Stimulated activated CD4-positive, alpha-beta T cell treated with anti-CD3 and anti-CD28 coated beads, Interleukin-4, amount 100 ng/mL, for 24 hours (primary cell): ENCODE measurements at regions not wholly inside any gene's neighbourhood (a gene's known extent, or its start where the extent isn't known, plus 50 kb on each side); places are given as distances from the start of the nearest gene placed in this dataset.
"Not testable (repeated sequence)": the region's sequence is repeated elsewhere in the genome, so short reads cannot be mapped to it uniquely, and the experiment has no call there.

Source experiments
- DNase-seq: peaks from one replicate; pipeline ENCODE4 v3.0.0-alpha.2; 2020

DNA sequence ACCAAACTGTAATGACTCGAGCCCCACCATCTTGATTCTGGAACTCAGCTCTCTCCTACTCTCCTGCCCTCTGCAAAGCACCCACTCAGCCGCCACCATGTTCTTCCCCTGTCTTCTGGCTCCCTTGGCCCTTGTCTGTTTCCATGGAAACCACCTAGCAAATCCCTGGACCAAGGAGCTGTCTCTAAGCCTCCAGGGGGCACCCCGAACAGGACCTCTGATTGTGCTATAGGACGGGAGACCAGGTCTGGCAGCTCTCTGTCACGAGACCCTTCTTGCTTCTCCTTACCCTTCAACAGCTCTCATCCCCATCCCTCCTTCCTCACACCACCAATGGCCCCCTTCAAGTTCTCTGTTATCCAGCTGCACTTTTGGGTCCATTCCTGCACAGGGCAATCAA, 277.7 kb upstream of the ZNF507 start:
- no peak for DNase-seq

DNA sequence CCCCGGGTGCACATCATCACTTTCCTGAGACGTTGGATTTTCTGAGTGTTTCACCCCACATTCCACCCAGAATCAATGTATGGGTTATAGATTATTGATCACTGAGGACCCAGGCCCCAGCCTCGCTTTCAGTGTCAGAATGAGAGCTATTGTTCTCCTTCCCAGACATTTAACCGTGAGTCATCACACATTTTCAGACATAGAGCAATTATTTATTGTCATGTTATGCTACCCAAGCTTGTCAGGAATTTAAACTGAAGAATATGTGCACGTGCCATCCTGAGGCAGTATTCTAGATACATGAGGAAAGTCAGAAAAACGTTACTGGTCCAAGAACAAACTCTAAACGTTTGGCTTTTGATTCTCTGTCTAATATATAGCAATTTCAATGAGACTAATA, 276.6 kb upstream of the ZNF507 start:
- no peak for DNase-seq

DNA sequence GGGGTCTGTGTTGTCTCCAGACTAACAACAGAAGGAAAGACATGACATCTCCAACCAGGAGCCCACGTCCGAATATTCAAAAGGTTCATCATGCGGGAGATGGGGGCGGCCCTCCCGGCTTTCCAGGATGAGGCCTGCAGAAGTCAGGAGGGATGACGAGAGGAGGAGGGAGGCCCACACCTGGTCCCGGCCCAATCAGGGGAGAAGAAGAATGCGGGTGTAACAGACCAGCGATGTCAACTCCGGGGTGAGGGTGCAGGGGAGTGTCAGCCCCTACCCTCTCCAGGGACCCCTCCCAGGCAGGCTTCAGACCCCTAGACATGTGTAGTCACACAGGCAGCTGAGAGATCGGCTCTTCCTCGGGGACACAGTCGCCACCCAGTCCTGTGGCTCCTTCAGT, 275.3 kb upstream of the ZNF507 start:
- DNase-seq, result no peak

DNA sequence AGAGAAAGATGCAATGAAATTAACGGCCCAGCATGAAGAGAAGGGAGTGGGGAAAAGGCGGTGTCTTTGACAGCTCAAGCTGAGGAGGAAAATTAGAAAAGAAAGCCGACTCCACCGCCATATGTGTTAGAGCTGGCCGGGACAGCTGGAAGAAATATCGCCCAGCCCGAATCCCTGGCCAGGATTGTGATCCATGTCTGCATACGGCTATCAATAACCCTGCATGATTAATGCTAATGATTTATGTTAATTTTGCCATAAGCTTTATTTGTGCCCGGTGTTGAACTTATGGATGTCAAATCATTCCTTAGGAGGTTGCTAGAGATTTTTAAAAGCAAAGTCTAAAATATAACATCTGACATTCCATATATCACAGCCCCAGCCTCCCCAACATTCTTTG, 263.4 kb upstream of the ZNF507 start:
- DNase-seq, result no peak

DNA sequence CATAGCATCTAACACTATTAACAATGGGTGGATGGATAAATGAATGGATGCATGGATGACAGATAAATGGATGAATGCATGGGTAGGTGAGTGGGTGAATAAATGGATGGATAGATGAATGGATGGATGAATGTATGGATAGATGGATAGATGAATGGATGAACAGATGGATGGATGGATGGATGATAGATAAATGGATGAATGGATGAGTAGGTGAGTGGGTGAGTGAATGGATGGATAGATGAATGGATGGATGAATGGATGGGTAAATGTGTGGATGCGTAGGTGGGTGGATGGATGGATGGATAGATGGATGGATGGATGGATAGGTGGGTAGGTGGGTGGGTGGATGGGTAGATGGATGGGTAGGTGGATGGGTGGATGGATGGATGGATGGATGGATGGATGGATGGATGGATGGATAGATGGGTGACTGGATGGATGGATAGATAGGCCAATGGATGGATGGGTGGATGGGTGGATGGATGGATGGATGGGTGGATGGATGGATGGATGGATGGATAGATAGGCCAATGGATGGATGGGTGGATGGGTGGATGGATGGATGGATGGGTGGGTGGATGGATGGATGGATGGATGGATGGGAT, 260.6 kb upstream of the ZNF507 start:
- DNase-seq, result not testable (repeated sequence)

DNA sequence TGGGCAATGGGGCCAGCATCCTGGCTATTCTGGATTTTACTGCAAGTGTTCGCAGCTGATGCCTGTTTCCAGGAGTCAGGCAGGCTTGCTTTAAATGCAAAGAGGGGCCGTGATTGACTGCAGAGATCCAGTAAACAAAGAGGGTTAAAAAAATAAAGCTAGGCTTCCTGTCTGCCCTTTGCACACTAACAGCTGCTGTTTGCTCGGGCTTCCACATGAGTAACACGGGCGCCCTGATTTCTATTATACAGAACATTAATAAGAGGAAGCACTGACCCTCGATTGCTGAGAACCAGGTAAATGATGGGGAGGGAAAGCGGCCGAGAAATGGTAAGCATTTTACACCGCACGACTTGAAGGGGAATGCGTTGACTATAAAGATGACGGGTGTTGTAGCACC, 254.2 kb upstream of the ZNF507 start:
- DNase-seq, result no peak

DNA sequence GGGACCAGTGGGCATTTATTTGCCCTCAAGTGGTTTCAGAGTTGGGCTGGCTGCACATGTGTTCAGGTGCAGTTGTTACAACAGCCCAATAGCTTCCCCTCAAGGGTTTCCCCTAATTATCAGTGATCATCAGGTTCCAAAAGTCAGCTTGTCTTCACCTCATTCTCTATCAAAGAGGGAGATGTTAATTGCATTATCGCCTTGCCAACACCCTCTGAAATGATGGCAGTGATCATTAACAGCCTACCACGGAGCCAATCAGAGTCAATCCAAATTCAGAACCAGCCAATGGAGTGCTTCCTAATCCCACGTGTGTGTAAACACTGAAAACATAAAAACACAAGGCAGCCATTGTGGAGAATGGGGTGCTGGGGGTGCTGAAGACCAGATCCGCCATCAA, 248.4 kb upstream of the ZNF507 start:
- no peak for DNase-seq

DNA sequence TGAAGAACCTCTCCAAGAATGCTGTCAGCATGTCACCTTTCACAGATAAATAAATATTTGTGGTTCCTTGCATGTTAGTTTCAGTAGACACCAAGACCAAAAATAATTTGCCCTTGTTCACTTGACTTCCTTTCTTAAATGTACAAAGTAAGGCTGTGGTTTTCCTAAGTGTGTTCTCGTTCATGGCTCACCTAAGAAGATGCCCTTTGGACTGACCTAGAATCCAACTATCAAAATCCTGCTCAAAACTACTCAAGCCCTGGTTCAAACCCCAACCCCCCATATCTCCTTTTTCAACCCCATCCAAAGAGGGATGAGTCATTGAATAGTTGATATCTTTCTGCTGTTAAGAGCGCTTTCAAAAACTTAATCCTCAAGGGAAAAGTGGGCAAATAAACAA, 247.8 kb upstream of the ZNF507 start:
- DNase-seq, result no peak

DNA sequence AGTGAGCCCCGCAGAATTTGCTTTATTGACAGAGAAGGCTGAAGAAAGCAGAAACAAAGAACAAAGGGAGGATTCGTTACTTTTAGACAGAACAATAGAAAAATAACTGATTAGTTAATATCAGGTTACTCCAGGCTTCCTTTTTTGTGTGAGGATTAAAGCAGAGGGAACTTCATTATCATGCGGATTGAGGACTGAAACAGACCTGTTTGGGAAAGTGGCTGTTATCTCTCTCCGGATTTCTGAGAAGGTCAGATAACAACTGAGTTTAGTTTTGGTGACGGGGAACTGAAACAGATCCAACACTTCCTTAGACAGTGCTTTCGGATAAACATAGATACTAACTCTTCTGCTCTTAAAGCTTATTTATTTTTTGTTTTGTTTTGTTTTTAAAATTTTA, 246.4 kb upstream of the ZNF507 start:
- DNase-seq, result no peak

DNA sequence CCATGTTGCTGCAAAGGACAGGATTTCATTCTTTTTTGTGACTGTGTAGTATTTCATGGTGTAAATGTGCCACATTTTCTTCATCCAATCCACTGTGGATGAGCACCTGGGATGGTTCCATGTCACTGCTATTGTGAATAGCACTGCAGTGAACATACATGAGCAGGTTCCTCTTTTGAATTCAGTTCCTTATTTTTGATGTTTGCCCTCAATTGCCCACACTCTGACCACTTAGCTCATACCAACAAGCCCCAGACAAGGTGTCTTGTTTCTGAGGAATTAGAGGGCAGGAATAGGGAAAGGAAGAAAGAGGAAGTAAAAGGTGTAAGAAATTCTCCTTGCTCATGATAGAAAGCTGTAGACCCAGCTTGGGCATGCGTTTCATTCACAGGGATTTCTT, 244.2 kb upstream of the ZNF507 start:
- no peak for DNase-seq

DNA sequence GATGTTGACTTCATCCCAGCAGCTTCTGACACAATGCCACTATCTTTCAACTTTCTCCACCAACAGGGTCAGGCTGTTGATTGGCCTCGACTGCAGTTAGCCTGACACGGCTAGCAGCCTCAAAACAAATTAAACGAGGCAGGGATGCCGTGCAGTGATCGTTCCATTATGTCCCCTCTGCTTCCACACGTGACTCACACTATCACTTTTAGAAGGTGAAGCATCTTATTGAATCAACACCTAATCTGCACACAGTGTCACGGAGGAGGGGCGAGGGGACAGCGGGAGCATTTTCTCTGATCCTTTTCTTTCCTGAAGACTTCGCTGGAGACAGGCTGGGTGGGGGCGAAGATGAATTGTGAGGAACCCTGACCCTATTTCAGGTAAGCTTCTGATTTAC, 241.9 kb upstream of the ZNF507 start:
- DNase-seq, result no peak

DNA sequence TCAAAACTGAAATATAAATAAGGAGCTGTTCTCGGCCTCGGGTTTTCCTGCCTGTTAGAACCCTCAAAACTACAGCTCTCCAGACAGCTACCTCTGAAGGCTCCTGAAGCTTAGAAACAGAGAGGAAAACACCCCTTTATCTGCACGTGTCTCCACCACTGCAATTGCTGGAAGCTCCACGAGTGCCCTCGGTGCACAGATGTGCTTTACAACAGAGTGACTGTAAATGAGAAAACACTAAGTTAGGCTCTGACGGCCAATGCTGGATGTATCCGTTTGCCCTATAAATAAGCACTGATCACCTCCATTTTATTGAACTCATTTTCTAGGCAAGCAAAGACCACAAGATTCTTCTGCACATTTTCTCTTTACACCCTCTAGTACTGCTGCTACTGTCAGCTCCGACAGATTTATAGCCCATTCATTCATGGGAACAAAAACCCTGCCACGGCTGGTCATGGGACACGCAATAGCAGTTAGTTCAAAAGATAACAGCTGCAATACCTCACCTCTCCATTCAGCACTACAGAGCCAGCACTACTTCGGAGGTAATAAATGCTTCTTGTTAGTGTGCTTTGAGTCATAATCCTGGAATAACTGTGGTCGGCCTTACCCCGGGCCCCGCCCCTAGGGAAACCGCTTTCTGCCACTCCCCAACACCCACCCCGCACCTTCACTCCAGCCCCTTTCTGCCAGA, 241.1 kb upstream of the ZNF507 start:
- DNase-seq, result no peak

DNA sequence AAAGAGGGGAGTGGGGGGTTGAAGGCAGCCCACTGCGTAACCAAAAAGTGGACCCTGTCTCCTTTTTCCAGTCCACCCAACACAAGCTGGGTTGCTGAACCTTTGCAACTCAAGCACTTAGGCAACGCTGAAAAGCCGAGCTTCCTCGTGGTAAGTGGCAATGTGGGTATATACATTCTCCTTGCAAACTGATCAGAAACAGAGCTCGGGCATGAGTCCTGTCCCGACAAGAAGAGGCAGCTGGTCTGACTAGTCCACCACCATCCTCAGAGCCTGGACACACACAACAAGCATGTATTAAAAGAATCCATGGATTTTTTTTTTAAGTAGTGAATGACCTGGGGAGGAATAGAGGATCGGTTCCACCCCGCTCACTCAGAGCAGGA, 240.6 kb upstream of the ZNF507 start:
- DNase-seq, result no peak

DNA sequence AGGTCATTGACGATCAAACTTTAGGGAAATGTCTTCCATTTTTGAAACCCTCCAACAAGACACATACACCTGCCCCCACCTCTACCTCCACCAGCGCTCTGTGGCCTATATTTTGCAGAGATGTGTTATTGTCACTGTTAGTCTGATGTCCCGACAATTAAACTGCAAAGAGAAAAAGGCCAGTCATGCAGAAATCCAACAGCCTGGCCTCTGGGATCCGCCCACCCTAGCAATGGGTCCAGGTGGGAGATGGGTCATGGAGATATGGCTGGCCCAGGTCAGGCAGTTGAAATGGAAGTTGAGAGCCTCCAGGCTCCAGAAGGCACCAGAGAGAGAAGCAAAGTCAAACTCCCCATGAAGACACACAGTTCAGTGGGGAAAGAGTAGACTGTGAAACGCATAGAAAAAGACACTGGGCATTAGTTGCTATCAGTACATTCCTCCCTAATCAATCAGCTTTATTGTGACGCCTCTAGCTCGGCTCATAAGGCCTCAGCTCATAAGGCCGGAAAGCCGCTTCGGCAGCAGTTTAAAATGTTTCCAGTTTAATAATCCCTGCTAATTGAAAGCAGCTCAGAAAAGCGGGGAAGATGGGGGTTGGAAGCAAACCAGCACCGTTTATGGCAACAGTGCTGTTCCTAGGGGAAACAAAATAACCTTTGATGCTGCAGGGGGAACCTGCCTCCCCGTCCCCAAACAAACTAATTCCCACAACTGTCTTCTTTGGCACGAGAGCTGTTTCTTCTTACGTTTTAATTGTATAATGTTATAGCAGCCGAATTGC, 239.7 kb upstream of the ZNF507 start:
- no peak for DNase-seq

DNA sequence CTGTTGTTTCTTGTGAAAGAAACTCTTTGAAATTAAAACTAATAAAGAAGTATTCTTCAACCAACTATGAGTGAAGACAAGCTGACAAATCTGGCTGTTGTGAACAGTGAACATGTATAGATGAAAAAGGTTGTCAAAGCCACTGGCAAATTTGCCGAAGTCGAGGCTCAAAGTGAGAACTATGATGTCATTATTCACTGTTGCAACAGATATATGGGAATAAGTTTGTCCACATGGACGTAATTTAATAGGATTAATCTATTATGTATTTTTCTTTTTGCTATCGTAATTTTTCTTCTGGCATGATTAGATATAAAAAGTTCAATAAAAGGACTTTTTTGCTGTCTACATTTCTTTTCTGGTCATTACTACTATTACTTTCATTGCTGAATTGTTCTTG, 223.2 kb upstream of the ZNF507 start:
- DNase-seq, result no peak

DNA sequence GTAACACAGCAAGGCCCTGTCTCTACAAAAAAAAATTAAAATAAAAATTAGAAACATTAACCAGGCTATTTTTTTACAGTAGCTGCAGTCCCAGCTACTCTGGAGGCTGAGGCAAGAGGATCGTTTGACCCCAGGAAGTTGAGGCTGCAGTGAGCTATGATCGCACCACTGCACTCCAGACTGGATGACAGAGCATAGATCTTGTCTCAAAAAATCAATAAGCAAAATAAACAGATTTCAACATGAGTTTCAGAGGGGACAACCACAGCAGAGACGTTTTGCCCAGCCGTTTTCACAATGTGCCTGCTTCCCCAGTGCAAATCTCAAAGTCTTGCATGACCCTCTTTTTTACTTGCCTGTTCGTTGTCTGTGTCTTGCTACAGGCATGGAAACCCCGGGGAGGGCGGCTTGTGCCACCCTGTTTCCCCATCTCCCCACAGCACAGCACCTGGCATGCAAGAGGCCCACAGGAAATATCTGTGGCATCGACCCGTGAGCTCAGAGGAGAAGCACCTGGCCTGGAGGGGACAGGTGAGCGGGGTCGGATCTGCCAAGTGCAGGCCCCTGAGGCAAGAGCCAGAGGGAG, 222.0 kb upstream of the ZNF507 start:
- DNase-seq, result no peak

DNA sequence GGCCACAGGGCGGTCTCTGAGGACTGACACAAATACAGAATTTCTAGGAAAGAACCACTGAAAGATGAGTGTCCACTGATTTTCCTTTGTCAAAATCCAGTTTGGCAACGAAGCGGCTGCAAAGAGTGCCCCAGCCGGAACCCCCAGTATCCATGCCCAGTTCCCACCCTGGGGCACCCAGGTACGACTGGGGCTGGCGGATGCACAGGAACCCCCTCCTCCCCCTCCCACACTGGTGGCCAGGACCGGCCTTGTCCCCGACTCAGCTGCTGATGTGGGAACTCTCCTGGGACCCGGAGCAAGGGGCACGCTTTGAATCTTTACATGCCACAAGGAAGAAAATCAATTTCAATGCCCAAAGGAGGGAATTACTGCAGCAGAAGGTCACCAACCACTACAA, 220.8 kb upstream of the ZNF507 start:
- no peak for DNase-seq

DNA sequence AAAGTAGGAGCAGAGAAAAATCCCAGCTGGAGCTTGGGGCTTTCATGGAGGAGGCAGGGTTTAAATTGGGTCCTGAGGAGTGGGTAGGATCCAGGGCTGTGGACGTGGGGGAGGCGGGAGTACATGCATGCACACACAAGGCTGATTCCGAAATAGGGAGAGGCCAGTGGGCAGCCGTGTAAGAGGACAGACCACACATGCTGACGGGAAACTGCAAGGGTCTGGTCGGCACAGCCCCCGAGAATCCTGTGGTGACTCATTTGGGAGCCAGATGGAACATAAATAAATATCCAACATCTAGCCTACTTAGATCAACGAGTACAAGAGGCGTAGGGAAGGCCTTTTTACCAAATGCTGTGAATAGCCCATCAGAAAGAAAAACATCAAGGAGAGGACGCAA, 216.3 kb upstream of the ZNF507 start:
- DNase-seq, result no peak

DNA sequence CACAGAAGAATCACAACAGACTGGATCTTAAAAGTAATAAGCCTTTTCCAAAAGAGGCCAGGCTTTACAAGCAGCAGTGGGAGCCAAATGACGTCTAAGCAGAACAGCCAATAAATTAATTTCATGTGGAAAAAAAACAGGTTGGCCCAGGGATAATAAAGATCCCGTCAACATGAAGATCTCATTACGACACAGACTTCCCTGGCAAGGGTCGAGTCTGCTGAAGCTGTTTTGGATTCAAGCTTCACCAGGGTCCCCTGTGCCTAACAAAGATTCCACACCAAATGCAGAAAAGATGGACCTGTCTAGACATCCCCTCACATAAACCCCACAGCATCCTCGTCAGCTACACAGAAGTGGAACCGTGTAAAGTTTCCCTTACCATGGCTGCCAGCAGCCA, 215.1 kb upstream of the ZNF507 start:
- DNase-seq, result no peak

DNA sequence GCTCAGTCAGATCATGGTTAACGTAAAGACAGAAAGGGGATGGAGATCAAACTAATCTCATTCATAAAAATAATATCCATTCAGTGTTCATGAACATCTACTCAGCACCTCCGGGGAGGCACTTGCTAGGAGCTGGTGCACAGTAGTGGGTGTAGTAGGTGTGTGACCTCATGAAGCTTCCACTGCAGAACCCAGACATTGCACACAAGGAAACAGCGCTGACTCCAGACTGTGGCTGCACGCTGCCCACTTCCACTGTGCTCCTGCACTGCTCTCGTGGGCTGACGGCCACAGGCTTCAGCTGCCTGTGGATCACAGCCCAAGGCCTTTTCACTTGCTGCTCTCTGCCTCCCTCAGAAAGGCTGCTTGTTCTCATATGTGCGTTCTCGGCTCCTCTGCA, 214.4 kb upstream of the ZNF507 start:
- no peak for DNase-seq

DNA sequence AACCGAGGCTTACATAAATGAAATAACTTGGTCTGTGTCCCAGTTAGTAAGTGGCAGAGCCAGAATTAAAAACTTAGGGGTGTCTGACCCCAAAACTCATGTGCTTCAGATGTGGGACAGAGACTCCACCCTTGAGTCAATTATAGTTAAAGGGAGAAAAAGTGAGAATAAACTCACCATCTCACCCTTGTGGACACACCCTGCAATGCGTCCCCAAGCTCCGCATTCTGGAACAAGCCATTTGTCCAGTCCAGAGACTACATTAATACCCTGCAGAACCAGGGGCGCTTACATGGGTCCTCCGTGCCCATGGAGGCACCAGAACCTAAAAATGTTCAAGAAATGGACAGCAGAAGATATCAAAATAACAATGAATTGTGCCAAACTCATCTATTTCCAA, 207.0 kb upstream of the ZNF507 start:
- DNase-seq, result no peak

DNA sequence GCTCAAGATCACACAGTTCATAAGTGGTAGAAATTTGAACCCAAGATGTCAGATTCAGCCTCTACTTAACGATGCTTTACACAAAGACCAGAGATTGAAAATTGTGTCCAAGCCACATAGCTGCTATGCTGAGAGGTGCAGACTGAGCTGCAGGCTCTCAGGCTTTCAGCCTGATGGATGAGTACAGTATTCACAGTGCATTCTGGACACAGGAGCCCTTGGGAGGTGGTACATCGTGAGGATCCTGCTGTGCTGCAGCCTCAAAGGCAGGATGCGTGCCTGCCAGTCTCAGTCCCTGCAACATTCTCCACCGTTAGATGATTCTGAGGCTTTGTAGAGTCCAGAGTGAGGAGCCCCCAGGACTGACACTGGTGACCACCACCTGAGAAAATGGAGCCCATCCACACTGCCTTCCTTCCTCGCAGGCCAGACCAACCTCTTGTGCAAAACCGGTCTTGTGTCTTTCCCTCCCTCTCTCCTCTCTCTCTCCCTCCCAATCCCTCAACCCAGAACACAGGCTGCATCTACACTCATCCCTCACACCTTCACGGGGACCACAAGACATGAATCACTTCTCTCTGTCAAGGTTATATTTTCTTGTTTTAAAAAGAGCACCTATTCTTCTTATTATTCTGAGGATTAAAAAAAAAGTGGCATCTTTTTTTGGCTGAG, 203.4 kb upstream of the ZNF507 start:
- DNase-seq, result no peak

DNA sequence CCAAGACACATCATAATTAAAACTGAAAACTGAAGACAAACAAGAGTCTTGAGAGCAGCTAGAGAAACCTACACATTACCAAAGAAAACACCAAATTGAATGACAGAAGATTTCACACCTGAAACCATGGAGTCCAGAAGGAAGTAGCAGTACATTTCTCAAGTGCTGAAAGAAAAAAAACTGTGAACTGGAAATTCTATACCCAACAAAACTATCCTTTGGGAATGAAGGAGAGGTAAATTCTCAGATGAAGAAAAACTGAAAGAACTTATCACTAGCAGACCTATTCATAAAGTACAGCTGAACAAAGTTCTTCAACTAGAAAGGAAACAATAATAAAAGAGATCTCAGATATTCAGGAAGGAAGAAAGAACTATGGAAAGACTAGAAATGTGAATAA, 198.7 kb upstream of the ZNF507 start:
- DNase-seq, result no peak

DNA sequence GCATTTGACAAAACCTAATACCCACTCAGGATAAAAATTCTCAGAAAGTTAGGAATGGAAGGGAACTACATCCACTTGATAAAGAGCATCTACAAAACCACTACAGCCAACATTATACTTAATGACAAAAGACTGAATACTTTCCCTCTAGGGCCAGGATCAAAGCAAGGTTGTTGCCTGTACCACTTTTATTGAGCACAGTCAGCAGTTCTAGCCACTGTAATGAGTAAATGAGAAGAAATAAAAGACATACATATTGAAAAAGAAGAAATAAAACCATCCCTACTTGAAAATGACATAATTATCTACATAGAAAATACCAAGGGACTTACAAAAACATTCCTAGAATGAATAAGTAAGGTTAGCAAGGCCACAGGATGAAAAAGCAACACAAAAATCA, 194.8 kb upstream of the ZNF507 start:
- DNase-seq, result no peak
